ENCODE measurements at regions not wholly inside any gene's neighbourhood (a gene's known extent, or its start where the extent isn't known, plus 50 kb on each side); places are given as distances from the start of the nearest gene placed in this dataset.

DNA sequence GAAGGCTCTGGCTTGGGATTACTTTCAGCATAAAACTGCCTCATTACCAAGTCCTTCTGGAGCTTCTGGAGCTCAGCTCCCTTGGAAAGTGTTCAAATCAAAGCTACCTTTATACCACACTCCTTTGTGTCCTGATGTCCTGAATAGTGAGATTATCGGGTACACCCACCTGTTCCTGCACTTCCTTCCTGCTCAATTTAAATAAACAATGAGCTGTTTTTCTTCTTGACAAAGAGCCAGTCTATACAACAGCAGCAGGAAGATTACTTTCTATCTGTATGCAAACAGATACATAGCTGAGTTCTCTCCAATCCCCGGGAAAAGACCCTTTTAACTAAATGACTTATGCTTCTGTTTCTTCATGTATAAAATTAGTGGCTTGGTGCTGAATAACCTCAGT is 258.0 kb upstream of the FMN2 start:
- intact Hi-C loops (cut with DNase I), result no loop called here
- Histone ChIP-seq H3K4me3 (no peak overlapping the region), H3K27ac (no peak overlapping the region), H3K9me3 (no peaks in the 10 kb centered on the region), H3K27me3 (no peaks in the 10 kb centered on the region), H3K4me1 (no peaks in the 10 kb centered on the region), H3K36me3 (replicated peaks in 1 of 2; ENCODE audit: insufficient read depth in 1 of 2, low read depth in 2 of 2) (no peaks in the 10 kb centered on the region)
- ATAC-seq (no peak), DNase-seq (no peak)
- 22 to 29% methylated on average over 2 of the region's 2 CpGs for WGBS, 2 donors
- TF ChIP-seq POLR2A (IDR thresholded peaks at IDR 0.05), result no peak
- TF ChIP-seq, protein P1, sequence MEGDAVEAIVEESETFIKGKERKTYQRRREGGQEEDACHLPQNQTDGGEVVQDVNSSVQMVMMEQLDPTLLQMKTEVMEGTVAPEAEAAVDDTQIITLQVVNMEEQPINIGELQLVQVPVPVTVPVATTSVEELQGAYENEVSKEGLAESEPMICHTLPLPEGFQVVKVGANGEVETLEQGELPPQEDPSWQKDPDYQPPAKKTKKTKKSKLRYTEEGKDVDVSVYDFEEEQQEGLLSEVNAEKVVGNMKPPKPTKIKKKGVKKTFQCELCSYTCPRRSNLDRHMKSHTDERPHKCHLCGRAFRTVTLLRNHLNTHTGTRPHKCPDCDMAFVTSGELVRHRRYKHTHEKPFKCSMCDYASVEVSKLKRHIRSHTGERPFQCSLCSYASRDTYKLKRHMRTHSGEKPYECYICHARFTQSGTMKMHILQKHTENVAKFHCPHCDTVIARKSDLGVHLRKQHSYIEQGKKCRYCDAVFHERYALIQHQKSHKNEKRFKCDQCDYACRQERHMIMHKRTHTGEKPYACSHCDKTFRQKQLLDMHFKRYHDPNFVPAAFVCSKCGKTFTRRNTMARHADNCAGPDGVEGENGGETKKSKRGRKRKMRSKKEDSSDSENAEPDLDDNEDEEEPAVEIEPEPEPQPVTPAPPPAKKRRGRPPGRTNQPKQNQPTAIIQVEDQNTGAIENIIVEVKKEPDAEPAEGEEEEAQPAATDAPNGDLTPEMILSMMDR (IDR thresholded peaks at IDR 0.05), result no peak

DNA sequence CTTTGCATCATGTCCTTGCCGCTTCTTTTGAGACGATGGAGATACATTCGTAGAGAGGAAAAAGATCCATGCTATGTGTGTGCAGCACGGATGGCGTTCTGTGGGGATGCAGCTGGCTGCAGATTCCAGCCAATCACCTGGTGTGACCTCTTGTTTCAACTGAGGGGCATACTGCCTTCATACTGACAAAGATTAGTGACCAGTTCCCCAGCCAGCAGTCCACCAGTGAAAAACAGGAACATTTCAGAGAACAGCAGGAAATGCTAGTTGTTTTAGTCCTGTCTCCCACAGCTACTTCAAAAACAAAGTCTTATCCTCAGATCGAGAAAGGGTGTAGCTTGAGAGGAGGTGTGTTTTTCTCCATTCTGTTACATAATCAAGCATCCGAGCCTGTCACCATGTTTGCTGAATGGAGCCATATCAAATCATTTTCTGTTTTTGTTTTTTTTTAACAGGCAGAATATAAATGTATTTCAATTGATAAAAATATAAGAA is 255.7 kb upstream of the FMN2 start:
- Histone ChIP-seq H3K36me3 (replicated peaks in 1 of 2; ENCODE audit: insufficient read depth in 1 of 2, low read depth in 2 of 2) (no peaks in the 10 kb centered on the region), H3K27me3 (no peaks in the 10 kb centered on the region), H3K27ac (no peak overlapping the region), H3K4me1 (no peaks in the 10 kb centered on the region), H3K4me3 (no peak overlapping the region), H3K9me3 (no peaks in the 10 kb centered on the region)
- WGBS, 2 donors, result 74 to 78% methylated on average over 7 of the region's 7 CpGs
- TF ChIP-seq POLR2A (IDR thresholded peaks at IDR 0.05), result no peak
- TF ChIP-seq, protein P1 (IDR thresholded peaks at IDR 0.05), result no peak
- DNase-seq (no peak), ATAC-seq (no peak)
- intact Hi-C loops (cut with DNase I), result no loop called here

DNA sequence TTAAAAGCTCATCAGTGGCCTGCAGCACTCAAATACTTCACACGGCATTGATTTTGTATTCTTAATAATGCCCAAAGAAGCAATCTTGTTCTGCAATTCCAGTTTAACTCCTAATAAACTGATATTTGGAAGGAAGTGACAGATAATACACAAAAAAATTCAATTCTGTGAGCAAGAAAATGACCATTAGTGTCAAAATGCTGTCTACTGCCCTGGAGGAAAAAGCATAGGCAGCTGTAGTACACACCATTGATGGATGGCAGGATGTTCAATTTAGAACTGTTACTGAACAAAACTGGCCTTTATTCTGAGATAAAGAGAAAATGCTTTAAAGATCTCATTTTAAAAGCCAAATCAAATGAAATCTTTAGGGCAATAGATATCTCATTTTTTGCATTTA is 251.3 kb upstream of the FMN2 start:
- DNase-seq (no peak), ATAC-seq (no peak)
- H3K27ac ChIP-seq, result no peak overlapping the region
- H3K4me3 ChIP-seq, result no peak overlapping the region
- intact Hi-C loops (cut with DNase I), result no loop called here
- WGBS, 2 donors, result 78 to 85% methylated on average over 1 of the region's 1 CpG
- TF ChIP-seq, protein P1 (IDR thresholded peaks at IDR 0.05), result no peak
- TF ChIP-seq POLR2A (IDR thresholded peaks at IDR 0.05), result no peak
- no peaks in the 10 kb centered on the region for H3K27me3 ChIP-seq
- no peaks in the 10 kb centered on the region for H3K4me1 ChIP-seq
- no peaks in the 10 kb centered on the region for H3K9me3 ChIP-seq
- peaks cover 0 to 2% of the 10 kb centered on the region in 2 donors for H3K36me3 ChIP-seq (replicated peaks in 1 of 2; ENCODE audit: insufficient read depth in 1 of 2, low read depth in 2 of 2)

DNA sequence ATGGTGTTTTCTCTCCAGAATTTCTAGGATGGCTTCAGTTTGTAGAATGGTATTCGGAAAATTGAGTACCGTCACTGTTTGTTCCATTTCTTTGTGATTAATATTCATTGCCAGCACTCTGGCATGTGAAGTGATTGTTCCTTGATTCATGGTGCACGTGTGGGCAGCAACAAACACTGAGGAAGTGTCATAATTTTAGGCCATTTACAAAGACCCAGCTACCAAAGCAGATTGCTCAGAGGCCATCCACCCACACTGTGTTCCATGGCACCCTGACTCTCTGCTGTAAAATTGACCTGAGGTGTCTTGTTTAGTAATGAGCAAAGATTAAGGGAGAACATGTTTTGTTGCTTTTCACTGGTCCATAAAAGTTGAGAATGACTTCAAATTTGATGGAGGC is 250.9 kb upstream of the FMN2 start:
- no peak overlapping the region for H3K27ac ChIP-seq

DNA sequence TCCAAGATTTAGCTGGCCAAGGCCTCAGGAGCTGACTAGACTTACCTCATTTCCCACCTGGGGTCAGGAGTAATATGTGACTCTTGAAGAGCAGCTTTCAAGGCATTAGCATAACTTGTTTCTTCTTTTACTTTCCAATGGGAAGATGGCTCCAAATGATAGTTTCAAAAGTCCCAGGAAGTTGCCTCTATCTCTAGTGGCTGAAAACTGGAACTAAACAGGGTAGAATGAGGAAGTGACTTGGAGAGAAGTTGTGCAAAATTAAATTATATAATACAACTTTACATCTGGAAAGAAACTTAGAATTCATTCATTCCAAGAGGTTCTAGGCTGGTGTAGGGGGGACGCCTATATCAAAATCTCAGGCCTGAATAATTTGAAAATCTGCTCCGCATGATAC is 250.1 kb upstream of the FMN2 start:
- Histone ChIP-seq H3K4me1 (no peaks in the 10 kb centered on the region), H3K27ac (no peak overlapping the region), H3K36me3 (replicated peaks in 1 of 2; ENCODE audit: insufficient read depth in 1 of 2, low read depth in 2 of 2) (peaks cover 0 to 2% of the 10 kb centered on the region in 2 donors), H3K27me3 (no peaks in the 10 kb centered on the region), H3K4me3 (no peak overlapping the region), H3K9me3 (no peaks in the 10 kb centered on the region)
- WGBS, 2 donors, result 97 to 99% methylated on average over 2 of the region's 2 CpGs
- intact Hi-C loops (cut with DNase I), result no loop called here
- TF ChIP-seq POLR2A (IDR thresholded peaks at IDR 0.05), result no peak
- TF ChIP-seq, protein P1 (IDR thresholded peaks at IDR 0.05), result no peak
- ATAC-seq, result no peak
- DNase-seq, result no peak

More for the DNA sequence above, 250.9 kb upstream of the FMN2 start:
- ATAC-seq (no peak), DNase-seq (no peak)
- Histone ChIP-seq H3K4me3 (no peak overlapping the region), H3K9me3 (no peaks in the 10 kb centered on the region), H3K4me1 (no peaks in the 10 kb centered on the region), H3K36me3 (replicated peaks in 1 of 2; ENCODE audit: insufficient read depth in 1 of 2, low read depth in 2 of 2) (peaks cover 0 to 2% of the 10 kb centered on the region in 2 donors), H3K27me3 (no peaks in the 10 kb centered on the region)
- intact Hi-C loops (cut with DNase I), result no loop called here
- TF ChIP-seq, protein P1 (IDR thresholded peaks at IDR 0.05), result no peak
- no peak for TF ChIP-seq POLR2A (IDR thresholded peaks at IDR 0.05)
- 72 to 88% methylated on average over 3 of the region's 3 CpGs for WGBS, 2 donors
